ENCODE measurements at regions not wholly inside any gene's neighbourhood (a gene's known extent, or its start where the extent isn't known, plus 50 kb on each side); places are given as distances from the start of the nearest gene placed in this dataset.

DNA sequence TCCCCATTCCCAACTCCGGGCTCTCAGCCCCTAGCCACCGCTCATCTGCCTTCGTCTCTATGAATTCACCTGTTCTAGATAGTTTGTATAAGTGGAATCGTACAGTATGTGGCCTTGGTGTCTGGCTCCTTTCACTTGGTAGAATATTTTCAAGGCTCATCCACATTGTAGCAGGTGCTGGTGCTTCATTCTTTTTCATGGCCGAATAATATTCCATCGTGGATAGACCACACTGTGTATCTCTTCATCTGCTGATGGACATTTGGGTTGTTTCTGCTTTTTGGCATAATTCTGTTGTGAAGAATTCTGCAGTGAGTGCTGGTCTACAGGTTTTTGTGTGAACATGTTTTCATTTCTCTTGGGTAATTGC lies 324.2 kb downstream of the SEC14L1 start:
- in situ Hi-C loops (cut with MboI) (no loop called here), intact Hi-C loops (cut with micrococcal nuclease) (no loop called here)
- Histone ChIP-seq H3K9me3 (replicated peaks; ENCODE audit: control insufficient read depth, insufficient read depth, low read depth, low read length) (no peaks in the 10 kb centered on the region), H3K4me3 (no peak overlapping the region), H3K9me1 (ENCODE audit: control insufficient read depth, insufficient read depth, low read length) (no peaks in the 10 kb centered on the region), H3K79me2 (ENCODE audit: control insufficient read depth, insufficient read depth, low read length) (peaks cover 77% of the 10 kb centered on the region), H2AFZ (ENCODE audit: low read depth, low read length) (no peak overlapping the region), H4K20me1 (replicated peaks; ENCODE audit: control insufficient read depth, insufficient read depth, low read length) (peaks cover 11% of the 10 kb centered on the region; the same call in 1 of the 2 replicates), H3K36me3 (ENCODE audit: control insufficient read depth, insufficient read depth, low read length) (peaks cover 11% of the 10 kb centered on the region; the same call in 1 of the 3 replicates), H3K4me1 (replicated peaks in 1 of 2; ENCODE audit: control insufficient read depth in 2 of 2, insufficient read depth in 2 of 2, low read length in 2 of 2) (peaks cover 22 to 38% of the 10 kb centered on the region in 2 experiments), H3K27me3 (ENCODE audit: control insufficient read depth in 2 of 2, insufficient read depth in 2 of 2, low read length in 2 of 2) (no peaks in the 10 kb centered on the region), H3K9ac (ENCODE audit: insufficient read depth in 1 of 2, low read depth in 2 of 2, low read length in 2 of 2) (no peak overlapping the region), H3K4me2 (ENCODE audit: insufficient read depth, low read length) (no peak overlapping the region; the same call in 1 of the 2 replicates), H3K27ac (ENCODE audit: extremely low read depth, low read depth, low read length) (peak overlapping the region; percentile 40; the same call in 1 of the 3 replicates)
- peak; percentile 70 for TF ChIP-seq ZNF134 (CRISPR knock-in tag; conservative IDR thresholded peaks at IDR 0.05)
- TF ChIP-seq BCOR (IDR thresholded peaks at IDR 0.05): peak; percentile 45; the same call in 1 of the 2 replicates
- TF ChIP-seq RAD51 (IDR thresholded peaks at IDR 0.05; ENCODE audit: borderline replicate concordance, low read depth): no peak
- TF ChIP-seq ZNF146 (CRISPR knock-in tag; IDR thresholded peaks at IDR 0.05; ENCODE audit: unreplicated experiment): peak; percentile 94
- no peak for TF ChIP-seq SMARCA5 (IDR thresholded peaks at IDR 0.05)
- no peak for TF ChIP-seq LEF1 (IDR thresholded peaks at IDR 0.05)
- TF ChIP-seq, protein P1, sequence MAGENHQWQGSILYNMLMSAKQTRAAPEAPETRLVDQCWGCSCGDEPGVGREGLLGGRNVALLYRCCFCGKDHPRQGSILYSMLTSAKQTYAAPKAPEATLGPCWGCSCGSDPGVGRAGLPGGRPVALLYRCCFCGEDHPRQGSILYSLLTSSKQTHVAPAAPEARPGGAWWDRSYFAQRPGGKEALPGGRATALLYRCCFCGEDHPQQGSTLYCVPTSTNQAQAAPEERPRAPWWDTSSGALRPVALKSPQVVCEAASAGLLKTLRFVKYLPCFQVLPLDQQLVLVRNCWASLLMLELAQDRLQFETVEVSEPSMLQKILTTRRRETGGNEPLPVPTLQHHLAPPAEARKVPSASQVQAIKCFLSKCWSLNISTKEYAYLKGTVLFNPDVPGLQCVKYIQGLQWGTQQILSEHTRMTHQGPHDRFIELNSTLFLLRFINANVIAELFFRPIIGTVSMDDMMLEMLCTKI (IDR thresholded peaks at IDR 0.05; ENCODE audit: partially characterized antibody): no peak
- TF ChIP-seq HSF4 (CRISPR knock-in tag; IDR thresholded peaks at IDR 0.05; ENCODE audit: borderline replicate concordance): no peak
- TF ChIP-seq ZNF217 (CRISPR knock-in tag; IDR thresholded peaks at IDR 0.05): no peak
- 0 out of 4 replicates have a peak, but pooled peaks of 1 of the 2 experiments have one; percentile 15 for TF ChIP-seq KDM1A (IDR thresholded peaks at IDR 0.05)
- peak; percentile 61 for TF ChIP-seq RBM25 (IDR thresholded peaks at IDR 0.05; ENCODE audit: low read depth, low read length, severe bottlenecking)
- FAIRE-seq: no peak
- ATAC-seq: no peak
- no peak for DNase-seq (ENCODE audit: extremely low read depth in 1 of 4, low spot score in 3 of 4)
- WGBS (ENCODE audit: insufficient coverage, low coverage, missing lambda C conversion rate): 80% methylated on average over 6 of the region's 6 CpGs
- ChIA-PET CTCF (ENCODE audit: low intra/inter-chr PET ratio) (no interaction called here), POLR2A (interaction anchor here (0.6 to 1.6 kb wide), 2 partner anchors 11 to 501 kb away, joined by 3 to 5 read pairs; no protein-coding TSS in a partner anchor)
- BruUV-seq (replicated peaks): no TSS peak
